HCT116 (cell line): ENCODE measurements at regions not wholly inside any gene's neighbourhood (a gene's known extent, or its start where the extent isn't known, plus 50 kb on each side); places are given as distances from the start of the nearest gene placed in this dataset.

Experiments used
- ATAC-seq: fragments of 200-7000 bp; cut with Tn5 transposase; 2 replicates; pipeline ENCODE4 v1.9.1; 2020; ENCODE audit warnings: mild to moderate bottlenecking, moderate library complexity
- BruUV-seq: library from RNA; stranded (reverse); fragments of 400-500 nt; replicated peaks from 2 replicates; lab custom pipeline; 2021; lab: Mats Ljungman, UMichigan
- CTCF ChIA-PET: fragments of 300-600 bp; sonication (Branson Sonifier 250); formaldehyde crosslinking; loops from one replicate; lab custom pipeline; 2021; ENCODE audit warnings: antibody characterized with exemption; lab: Charles Lee
- POLR2A ChIA-PET: fragments of 300-600, 350-600 bp; sonication (Branson Sonifier 250); formaldehyde crosslinking; loops from one replicate; lab custom pipeline; 2021; ENCODE audit warnings: antibody characterized with exemption; lab: Charles Lee
- RAD21 ChIA-PET, 2 experiments: fragments of 300-600 bp; sonication (Branson Sonifier 250); formaldehyde crosslinking; loops; one replicate each; lab custom pipeline; 2023; ENCODE audit warnings: low total read pairs in 2 of 2; ENCODE audit not compliant: uncharacterized antibody in 2 of 2, unreplicated experiment in 2 of 2, low non-redundant PET in 1 of 2; lab: Charles Lee
- DNase-seq: peaks from one replicate; pipeline ENCODE4 v3.0.0-alpha.2; 2010; ENCODE audit warnings: low read depth, low spot score
- H2AFZ ChIP-seq: fragments of 200-600 bp; shearing (Covaris generic), sonication (generic); 2 replicates; pipeline ENCODE4 v1.6.1; 2017; ENCODE audit warnings: low read depth, mixed run types, mixed read lengths, antibody characterized with exemption, low read length; ENCODE audit not compliant: poor library complexity, severe bottlenecking
- H3K27ac ChIP-seq: 2 replicates; pipeline ENCODE4 v1.5.1; 2012; ENCODE audit warnings: low read depth, low read length
- H3K27me3 ChIP-seq: fragments of 200-600 bp; sonication (generic); 2 replicates; pipeline ENCODE4 v1.6.1; 2016; ENCODE audit warnings: mixed run types, low read length, mixed read lengths; ENCODE audit not compliant: insufficient read depth
- H3K36me3 ChIP-seq, 2 experiments: fragments of 200-500 bp in 1 of 2; fragments of 200-600 bp in 1 of 2; sonication (Bioruptor generic) in 1 of 2; sonication (generic) in 1 of 2; 2 replicates each; pipeline versions ENCODE4 v1.5.1 to v1.6.1; 2014 to 2016; ENCODE audit warnings: low read length in 2 of 2, inconsistent platforms in 1 of 2, mixed read lengths in 1 of 2, mixed run types in 1 of 2; ENCODE audit not compliant: insufficient read depth in 2 of 2, control insufficient read depth in 1 of 2
- H3K4me1 ChIP-seq, 2 experiments: fragments of 200-600 bp in 1 of 2; sonication (generic) in 1 of 2; 2 replicates each; pipeline versions ENCODE4 v1.5.1 to v1.6.1; 2012 to 2017; ENCODE audit warnings: low read length in 2 of 2, inconsistent platforms in 1 of 2, mild to moderate bottlenecking in 1 of 2, mixed read lengths in 1 of 2, mixed run types in 1 of 2, moderate library complexity in 1 of 2; ENCODE audit not compliant: insufficient read depth in 2 of 2, control insufficient read depth in 1 of 2
- H3K4me2 ChIP-seq: fragments of 200-600 bp; sonication (generic); 2 replicates; pipeline ENCODE4 v1.6.1; 2017; ENCODE audit warnings: mixed run types, low read length, mixed read lengths
- H3K4me3 ChIP-seq, 2 experiments: fragments of 200-600 bp in 1 of 2; sonication (generic) in 1 of 2; replicated peaks in 1 of 2; 2 replicates each; pipeline ENCODE4 v1.5.1; 2011 to 2016; ENCODE audit warnings: low read length in 2 of 2, control low read depth in 1 of 2, low read depth in 1 of 2, mild to moderate bottlenecking in 1 of 2, mixed read lengths in 1 of 2, mixed run types in 1 of 2
- H3K79me2 ChIP-seq: fragments of 200-600 bp; sonication (generic); 2 replicates; pipeline ENCODE4 v1.6.1; 2017; ENCODE audit warnings: mild to moderate bottlenecking, mixed run types, low read length, moderate library complexity, mixed read lengths; ENCODE audit not compliant: insufficient read depth
- H3K9ac ChIP-seq: fragments of 200-600 bp; sonication (generic); 2 replicates; pipeline ENCODE4 v1.6.1; 2016; ENCODE audit warnings: low read length, mixed read lengths
- H3K9me2 ChIP-seq: fragments of 200-600 bp; sonication (generic), shearing (Covaris generic); 2 replicates; pipeline ENCODE4 v1.6.1; 2017; ENCODE audit warnings: mixed run types, mild to moderate bottlenecking, moderate library complexity; ENCODE audit not compliant: insufficient read depth
- H3K9me3 ChIP-seq, 2 experiments: fragments of 200-500 bp in 1 of 2; fragments of 200-600 bp in 1 of 2; sonication (Bioruptor generic) in 1 of 2; sonication (generic) in 1 of 2; 2 replicates each; pipeline ENCODE4 v1.6.1; 2014 to 2017; ENCODE audit warnings: low read length in 2 of 2, mixed read lengths in 2 of 2, inconsistent platforms in 1 of 2, low read depth in 1 of 2, mild to moderate bottlenecking in 1 of 2, mixed run types in 1 of 2, moderate library complexity in 1 of 2; ENCODE audit not compliant: control insufficient read depth in 1 of 2, insufficient read depth in 1 of 2
- H4K20me1 ChIP-seq: fragments of 200-600 bp; sonication (generic), shearing (Covaris generic); 2 replicates; pipeline ENCODE4 v1.6.1; 2017; ENCODE audit warnings: mixed run types, mild to moderate bottlenecking, moderate library complexity; ENCODE audit not compliant: insufficient read depth
- EZH2 ChIP-seq: fragments of 200-600 bp; sonication (generic); IDR thresholded peaks from 2 replicates; pipeline ENCODE4 v1.6.1; 2017; ENCODE audit warnings: antibody characterized with exemption, mixed run types
- FOSL1 ChIP-seq: IDR thresholded peaks from 2 replicates; pipeline ENCODE4 v1.6.1; 2012; ENCODE audit warnings: low read depth
- POLR2A ChIP-seq: IDR thresholded peaks from 2 replicates; pipeline ENCODE4 v1.7.0; 2011; ENCODE audit warnings: borderline replicate concordance; ENCODE audit not compliant: insufficient read depth, insufficient read length; ENCODE audit errors: extremely low read depth
- ZNF274 ChIP-seq: fragments of 200-500 bp; sonication (Bioruptor generic); IDR thresholded peaks from 2 replicates; pipeline ENCODE4 v1.6.1; 2014; ENCODE audit warnings: mild to moderate bottlenecking, low read depth, low read length, inconsistent platforms
- intact Hi-C: fragments of 100-400 bp; cut with micrococcal nuclease; formaldehyde crosslinking; loops from 2 replicates; pipeline ENCODE4 v1.10.0; 2022

- no peak overlapping the region for H3K4me3 ChIP-seq
- TF ChIP-seq EZH2 = no peak
- TF ChIP-seq POLR2A = no peak
- TF ChIP-seq FOSL1 = no peak
- TF ChIP-seq ZNF274 = no peak
- TF ChIP-seq, all 23 proteins: peak for 0
- CTCF ChIA-PET = no interaction called here
Measured at GRCh38 chr6:7053125-7053774, 54.5 kb upstream of the RREB1 start.

More at GRCh38 chr6:7053125-7053774, 54.5 kb upstream of the RREB1 start:
- H3K9me2 ChIP-seq = no peaks in the 10 kb centered on the region
- H3K9ac ChIP-seq = no peak overlapping the region
- no peak for ATAC-seq
- no peak overlapping the region for H3K4me2 ChIP-seq
- H3K27ac ChIP-seq = no peak overlapping the region
- H3K79me2 ChIP-seq = no peaks in the 10 kb centered on the region
- ChIA-PET POLR2A (no interaction called here), RAD21 (no interaction called here)
- no peaks in the 10 kb centered on the region for H3K27me3 ChIP-seq
- no peaks in the 10 kb centered on the region for H3K36me3 ChIP-seq
- peak overlapping the region; percentile 46 for H2AFZ ChIP-seq
- no peaks in the 10 kb centered on the region for H3K9me3 ChIP-seq
- intact Hi-C loops = no loop called here
- no TSS peak for BruUV-seq
- no peak for DNase-seq
- H4K20me1 ChIP-seq = no peaks in the 10 kb centered on the region
- H3K4me1 ChIP-seq = peaks cover 4 to 18% of the 10 kb centered on the region in 2 experiments
